ENCODE measurements at regions not wholly inside any gene's neighbourhood (a gene's known extent, or its start where the extent isn't known, plus 50 kb on each side); places are given as distances from the start of the nearest gene placed in this dataset.

DNA sequence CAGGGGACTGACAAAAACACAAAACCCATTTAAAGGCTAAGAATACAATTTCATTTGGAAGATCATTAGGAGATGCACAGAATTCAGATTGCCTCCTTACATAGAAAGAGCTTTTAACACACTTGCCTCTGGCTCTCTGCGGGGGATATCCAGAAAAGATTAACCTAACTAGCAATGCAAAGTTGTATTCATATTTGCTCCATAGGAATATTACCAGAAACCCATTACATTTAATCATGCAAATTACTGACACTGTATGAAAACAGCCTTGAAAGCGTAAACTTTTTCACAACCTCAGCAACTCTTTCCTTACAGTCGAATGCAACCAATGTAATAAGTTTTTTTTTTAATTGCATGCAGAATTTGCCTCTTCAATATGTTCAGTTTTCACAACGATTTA is 1087.3 kb upstream of the PRKX start:
- Histone ChIP-seq H3K4me1 (ENCODE audit: control insufficient read depth, extremely low read depth, insufficient read depth, low read length) (no peaks in the 10 kb centered on the region), H3K4me3 (replicated peaks in 1 of 3; ENCODE audit: insufficient read depth in 1 of 3, low read depth in 1 of 3, low read length in 3 of 3) (no peak overlapping the region), H3K4me2 (ENCODE audit: insufficient read depth, low read length) (no peak overlapping the region), H3K9me3 (replicated peaks; ENCODE audit: control insufficient read depth, insufficient read depth, low read length) (no peaks in the 10 kb centered on the region), H3K27ac (ENCODE audit: insufficient read depth, low read depth, low read length) (no peak overlapping the region), H2AFZ (ENCODE audit: low read depth, low read length) (no peak overlapping the region), H4K20me1 (replicated peaks; ENCODE audit: control insufficient read depth, extremely low read depth, insufficient read depth, low read length) (no peaks in the 10 kb centered on the region), H3K79me2 (ENCODE audit: control insufficient read depth, insufficient read depth, low read length) (no peaks in the 10 kb centered on the region), H3K36me3 (ENCODE audit: control insufficient read depth in 2 of 2, extremely low read depth in 1 of 2, insufficient read depth in 2 of 2, low read length in 2 of 2) (no peaks in the 10 kb centered on the region), H3K27me3 (ENCODE audit: control insufficient read depth in 2 of 2, insufficient read depth in 2 of 2, low read length in 2 of 2) (no peaks in the 10 kb centered on the region), H3K9ac (replicated peaks; ENCODE audit: extremely low read depth, insufficient read depth, low read length) (no peak overlapping the region), H3K9me1 (replicated peaks; ENCODE audit: control insufficient read depth, extremely low read depth, insufficient read depth, low read length) (no peaks in the 10 kb centered on the region)
- dilution Hi-C loops (cut with MboI; ENCODE audit: extremely low pct_ligation_motif_present, low sequenced_read_pairs) (no loop called here), intact Hi-C loops (cut with micrococcal nuclease) (no loop called here)
- DNase-seq (ENCODE audit: low read depth, low spot score) (no peak), FAIRE-seq (no peak)
- BruUV-seq (replicated peaks), result no TSS peak
- TF ChIP-seq POLR2A (IDR thresholded peaks at IDR 0.05; ENCODE audit: low read depth, low read length) (no peak), GATA2 (IDR thresholded peaks at IDR 0.05; ENCODE audit: insufficient read depth, insufficient read length, low read depth, low read length) (no peak), MYC (IDR thresholded peaks at IDR 0.05; ENCODE audit: low read depth, low read length) (no peak), FOS (IDR thresholded peaks at IDR 0.05; ENCODE audit: borderline replicate concordance, insufficient read depth, low read length) (no peak), JUN (IDR thresholded peaks at IDR 0.05; ENCODE audit: borderline replicate concordance, insufficient read depth, insufficient read length, low read depth) (no peak), POLR2AphosphoS5 (IDR thresholded peaks at IDR 0.05; ENCODE audit: insufficient read depth, low read depth, low read length) (no peak), EZH2 (IDR thresholded peaks at IDR 0.05; ENCODE audit: borderline replicate concordance, low read depth, low read length, severe bottlenecking) (no peak)
- TF ChIP-seq, protein P1, sequence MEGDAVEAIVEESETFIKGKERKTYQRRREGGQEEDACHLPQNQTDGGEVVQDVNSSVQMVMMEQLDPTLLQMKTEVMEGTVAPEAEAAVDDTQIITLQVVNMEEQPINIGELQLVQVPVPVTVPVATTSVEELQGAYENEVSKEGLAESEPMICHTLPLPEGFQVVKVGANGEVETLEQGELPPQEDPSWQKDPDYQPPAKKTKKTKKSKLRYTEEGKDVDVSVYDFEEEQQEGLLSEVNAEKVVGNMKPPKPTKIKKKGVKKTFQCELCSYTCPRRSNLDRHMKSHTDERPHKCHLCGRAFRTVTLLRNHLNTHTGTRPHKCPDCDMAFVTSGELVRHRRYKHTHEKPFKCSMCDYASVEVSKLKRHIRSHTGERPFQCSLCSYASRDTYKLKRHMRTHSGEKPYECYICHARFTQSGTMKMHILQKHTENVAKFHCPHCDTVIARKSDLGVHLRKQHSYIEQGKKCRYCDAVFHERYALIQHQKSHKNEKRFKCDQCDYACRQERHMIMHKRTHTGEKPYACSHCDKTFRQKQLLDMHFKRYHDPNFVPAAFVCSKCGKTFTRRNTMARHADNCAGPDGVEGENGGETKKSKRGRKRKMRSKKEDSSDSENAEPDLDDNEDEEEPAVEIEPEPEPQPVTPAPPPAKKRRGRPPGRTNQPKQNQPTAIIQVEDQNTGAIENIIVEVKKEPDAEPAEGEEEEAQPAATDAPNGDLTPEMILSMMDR (IDR thresholded peaks at IDR 0.05; ENCODE audit: extremely low read depth in 1 of 2, insufficient read depth in 1 of 2, low read depth in 1 of 2, low read length in 2 of 2), result no peak
- TF ChIP-seq, protein P2, sequence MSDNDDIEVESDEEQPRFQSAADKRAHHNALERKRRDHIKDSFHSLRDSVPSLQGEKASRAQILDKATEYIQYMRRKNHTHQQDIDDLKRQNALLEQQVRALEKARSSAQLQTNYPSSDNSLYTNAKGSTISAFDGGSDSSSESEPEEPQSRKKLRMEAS (IDR thresholded peaks at IDR 0.05; ENCODE audit: insufficient read depth, insufficient read length), result no peak
- CTCF ChIA-PET, result no interaction called here
- POLR2A ChIA-PET, result no interaction called here
